GM13976 (cell line): ENCODE measurements at regions not wholly inside any gene's neighbourhood (a gene's known extent, or its start where the extent isn't known, plus 50 kb on each side); places are given as distances from the start of the nearest gene placed in this dataset.

Experiments
- DNase-seq: peaks from one replicate; pipeline ENCODE4 v3.0.0; 2012; ENCODE audit warnings: low spot score
- in situ Hi-C: fragments of 300-500 bp; cut with MboI; formaldehyde crosslinking; loops from one replicate; pipeline ENCODE4 v1.12.0; 2022; ENCODE audit warnings: low sequenced_read_pairs, mixed read lengths, inconsistent platforms; ENCODE audit not compliant: unreplicated experiment
- TF ChIP-seq, protein P1 (sequence below): IDR thresholded peaks from 2 replicates; pipeline ENCODE4 v1.5.1; 2012; ENCODE audit warnings: borderline replicate concordance, mild to moderate bottlenecking; ENCODE audit not compliant: insufficient read depth; ENCODE audit errors: extremely low read depth, missing control alignments, control extremely low read depth

DNA sequence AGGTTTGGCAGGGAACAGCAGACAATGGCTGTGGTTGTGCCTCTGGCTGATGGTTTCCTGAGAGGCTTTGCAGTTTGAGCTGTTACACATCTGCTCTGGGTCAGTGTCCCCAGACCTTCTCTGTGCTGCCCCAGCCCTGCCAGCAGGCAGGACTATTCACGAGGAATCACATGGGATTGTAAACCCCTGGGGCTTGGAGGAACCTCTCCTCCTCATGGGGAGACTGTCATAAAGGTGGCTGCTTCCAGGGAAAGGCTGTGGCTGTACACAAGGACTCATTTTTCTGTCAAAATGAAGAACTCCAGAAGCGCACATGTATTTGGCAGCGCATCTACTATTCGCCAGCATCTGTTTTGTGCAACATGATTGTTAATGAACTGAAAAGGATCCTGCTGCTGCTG is 142.6 kb upstream of the CYP1B1 start:
- TF ChIP-seq, protein P1, sequence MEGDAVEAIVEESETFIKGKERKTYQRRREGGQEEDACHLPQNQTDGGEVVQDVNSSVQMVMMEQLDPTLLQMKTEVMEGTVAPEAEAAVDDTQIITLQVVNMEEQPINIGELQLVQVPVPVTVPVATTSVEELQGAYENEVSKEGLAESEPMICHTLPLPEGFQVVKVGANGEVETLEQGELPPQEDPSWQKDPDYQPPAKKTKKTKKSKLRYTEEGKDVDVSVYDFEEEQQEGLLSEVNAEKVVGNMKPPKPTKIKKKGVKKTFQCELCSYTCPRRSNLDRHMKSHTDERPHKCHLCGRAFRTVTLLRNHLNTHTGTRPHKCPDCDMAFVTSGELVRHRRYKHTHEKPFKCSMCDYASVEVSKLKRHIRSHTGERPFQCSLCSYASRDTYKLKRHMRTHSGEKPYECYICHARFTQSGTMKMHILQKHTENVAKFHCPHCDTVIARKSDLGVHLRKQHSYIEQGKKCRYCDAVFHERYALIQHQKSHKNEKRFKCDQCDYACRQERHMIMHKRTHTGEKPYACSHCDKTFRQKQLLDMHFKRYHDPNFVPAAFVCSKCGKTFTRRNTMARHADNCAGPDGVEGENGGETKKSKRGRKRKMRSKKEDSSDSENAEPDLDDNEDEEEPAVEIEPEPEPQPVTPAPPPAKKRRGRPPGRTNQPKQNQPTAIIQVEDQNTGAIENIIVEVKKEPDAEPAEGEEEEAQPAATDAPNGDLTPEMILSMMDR, result no peak
- no peak for DNase-seq
- in situ Hi-C loops, result no loop called here

DNA sequence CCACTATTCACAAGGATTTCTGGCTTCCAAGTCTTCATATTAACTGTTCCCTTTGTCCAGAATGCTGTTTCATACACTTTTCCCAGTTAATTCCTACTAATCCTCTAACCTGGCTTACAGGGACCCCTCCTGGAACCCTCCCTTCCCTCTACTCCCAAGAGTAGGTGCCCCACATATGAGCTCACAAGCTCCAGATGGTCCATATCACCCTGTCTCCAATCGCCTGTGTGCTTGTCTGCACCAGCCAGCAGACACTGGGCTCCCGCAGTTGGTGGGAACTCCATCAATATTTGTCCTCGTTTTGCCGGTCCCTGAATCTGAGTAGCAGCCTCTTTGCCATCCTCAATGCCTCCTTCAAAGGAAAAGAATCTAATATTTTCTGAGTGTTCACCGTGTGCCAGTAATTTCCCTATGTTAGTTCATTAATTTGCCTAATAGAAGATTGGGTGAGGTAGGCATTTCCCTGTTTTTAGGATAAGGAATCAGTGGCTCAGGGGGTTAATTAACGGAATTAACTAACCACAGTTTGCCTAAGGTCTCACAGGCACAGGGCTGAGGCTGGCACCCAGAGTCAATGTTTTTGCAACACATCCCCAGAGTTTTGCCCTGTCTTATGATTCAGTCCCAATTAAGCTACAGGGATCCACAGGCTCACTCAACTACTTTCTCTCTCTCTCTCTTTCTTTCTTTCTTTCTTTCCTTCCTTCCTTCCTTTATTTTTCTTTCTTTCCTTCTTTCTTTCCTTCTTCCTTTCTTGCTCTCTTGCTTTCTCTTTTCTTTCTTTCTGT is 141.6 kb upstream of the CYP1B1 start:
- DNase-seq, result no peak
- TF ChIP-seq, protein P1, result no peak
- in situ Hi-C loops, result no loop called here

DNA sequence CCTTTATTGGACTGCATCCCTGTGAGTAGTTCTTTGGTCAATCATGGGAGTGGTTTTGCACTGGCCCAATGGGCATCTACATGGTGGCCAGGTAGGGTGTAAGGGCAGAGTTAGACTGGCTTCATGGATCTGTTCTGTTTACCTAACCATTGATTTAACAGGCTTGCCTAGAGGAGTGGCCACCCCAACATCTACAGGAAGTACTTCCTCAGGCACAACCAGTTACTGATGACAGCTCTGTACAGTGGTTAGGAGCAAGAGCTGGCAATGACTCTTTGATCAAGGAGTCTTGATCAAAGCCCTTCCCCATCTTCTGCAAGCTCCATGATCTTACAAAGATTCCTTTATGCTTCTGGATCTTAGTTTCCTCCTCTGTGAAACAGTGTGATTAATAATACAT is 140.9 kb upstream of the CYP1B1 start:
- in situ Hi-C loops, result no loop called here
- TF ChIP-seq, protein P1, result no peak
- no peak for DNase-seq

DNA sequence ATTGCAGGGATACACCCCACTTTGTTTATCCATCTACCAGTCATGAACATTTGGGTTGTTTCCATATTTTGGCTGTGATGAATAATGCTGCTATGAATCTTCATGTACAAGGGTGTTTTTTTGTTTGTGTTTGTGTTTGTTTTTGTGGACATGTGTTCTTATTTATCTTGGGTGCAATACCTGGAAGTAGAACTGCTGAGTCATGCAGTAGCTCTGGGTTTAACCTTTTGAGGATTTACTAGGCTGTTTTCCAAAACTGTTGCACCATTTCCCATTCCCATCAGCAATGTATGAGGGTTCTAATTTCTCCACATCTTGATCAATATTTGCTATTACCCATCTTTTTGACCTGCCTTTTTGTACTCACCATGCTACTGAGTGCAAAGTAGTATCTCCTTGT is 140.0 kb upstream of the CYP1B1 start:
- no peak for DNase-seq
- TF ChIP-seq, protein P1, result no peak
- in situ Hi-C loops, result no loop called here

DNA sequence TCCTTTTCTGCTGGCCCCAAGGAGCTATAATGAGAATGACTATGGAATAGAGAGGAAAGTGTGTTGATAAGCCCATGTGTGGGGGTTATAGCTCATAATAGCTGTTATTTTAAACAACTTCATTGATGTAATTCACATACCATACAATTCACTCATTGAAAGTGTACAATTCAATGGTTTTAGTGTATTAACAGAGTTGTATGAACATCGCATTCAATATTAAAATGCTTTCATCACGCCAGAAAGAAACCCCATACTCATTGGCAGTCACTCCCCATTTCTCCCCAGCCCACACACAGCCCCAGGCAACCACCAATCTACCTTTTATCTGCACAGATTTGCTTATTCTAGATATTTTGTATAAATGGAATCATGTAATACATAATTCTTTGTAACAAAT is 139.6 kb upstream of the CYP1B1 start:
- no peak for DNase-seq
- TF ChIP-seq, protein P1, result no peak
- in situ Hi-C loops, result no loop called here

DNA sequence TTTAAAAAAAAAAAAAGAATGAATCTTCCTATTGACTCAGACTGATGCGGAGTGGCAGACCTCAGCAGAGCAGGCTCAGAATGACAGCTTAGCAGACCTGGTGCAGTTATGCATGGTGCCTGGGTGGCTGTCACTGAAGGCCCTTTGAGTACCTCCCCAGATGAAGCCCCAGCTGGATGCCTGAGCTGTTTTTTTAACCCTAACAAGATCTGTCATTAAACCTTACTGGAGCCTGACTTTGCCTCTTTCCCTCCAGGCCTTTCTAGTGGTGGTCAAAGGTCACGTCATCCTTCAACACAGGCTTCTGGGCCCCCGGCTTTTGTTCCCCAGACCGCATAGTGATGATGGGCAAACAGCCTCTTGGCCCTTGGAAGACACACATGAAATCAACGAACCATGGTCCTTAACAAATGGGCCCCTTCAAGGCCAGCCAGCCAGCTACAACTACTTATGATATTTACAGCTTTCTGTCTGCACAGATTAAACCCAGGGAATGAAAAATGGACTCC is 138.3 kb upstream of the CYP1B1 start:
- in situ Hi-C loops, result no loop called here
- TF ChIP-seq, protein P1, result no peak
- no peak for DNase-seq
